ENCODE measurements at regions not wholly inside any gene's neighbourhood (a gene's known extent, or its start where the extent isn't known, plus 50 kb on each side); places are given as distances from the start of the nearest gene placed in this dataset.
"Not testable (repeated sequence)": the region's sequence is repeated elsewhere in the genome, so short reads cannot be mapped to it uniquely, and the experiment has no call there.

- Mint-ChIP-seq H3K27ac (no peak overlapping the region), H3K36me3 (peaks cover 16% of the 10 kb centered on the region), H3K4me3 (no peak overlapping the region), H3K4me1 (ENCODE audit: low read depth in 2 of 2) (no peaks in the 10 kb centered on the region), H3K27me3 (no peaks in the 10 kb centered on the region), H3K9me3 (peaks cover 20% of the 10 kb centered on the region)
- no peak for DNase-seq (ENCODE audit: low spot score)
- ATAC-seq, result no peak
These were observed 806.6 kb downstream of the NXPH1 start for GRCh38 chr7:9240001-9240400.

DNA sequence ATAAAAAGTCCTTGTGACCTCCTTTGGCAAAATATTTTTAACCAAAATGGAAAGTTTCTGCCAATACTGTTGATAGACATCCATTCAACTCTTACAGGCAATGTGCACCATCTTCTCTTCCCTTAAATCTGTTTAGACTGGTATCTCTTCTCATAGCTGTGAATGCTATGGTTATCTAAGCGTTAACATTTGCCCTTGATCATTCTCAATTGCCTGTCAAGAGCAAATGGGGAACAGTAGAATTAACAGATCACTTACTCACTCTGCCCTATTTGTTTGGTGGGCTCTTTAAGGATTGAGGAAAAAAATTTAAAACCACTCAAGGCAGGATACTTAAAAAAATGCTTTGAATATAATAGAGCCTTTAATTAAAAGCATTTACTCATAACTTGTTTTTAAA, 808.4 kb downstream of the NXPH1 start:
- Mint-ChIP-seq H3K27ac (no peak overlapping the region), H3K9me3 (peaks cover 16% of the 10 kb centered on the region), H3K4me3 (no peak overlapping the region), H3K36me3 (peaks cover 8% of the 10 kb centered on the region), H3K4me1 (ENCODE audit: low read depth in 2 of 2) (no peaks in the 10 kb centered on the region), H3K27me3 (no peaks in the 10 kb centered on the region)
- no peak for ATAC-seq
- no peak for DNase-seq (ENCODE audit: low spot score)

- Mint-ChIP-seq H3K4me1 (ENCODE audit: low read depth in 2 of 2) (no peaks in the 10 kb centered on the region), H3K27ac (no peak overlapping the region), H3K9me3 (peaks cover 17% of the 10 kb centered on the region), H3K4me3 (no peak overlapping the region), H3K27me3 (no peaks in the 10 kb centered on the region), H3K36me3 (peaks cover 8% of the 10 kb centered on the region)
- ATAC-seq (no peak), DNase-seq (ENCODE audit: low spot score) (no peak)
These were observed 809.2 kb downstream of the NXPH1 start for GRCh38 chr7:9242636-9243035.

- Mint-ChIP-seq H3K4me1 (ENCODE audit: low read depth in 2 of 2) (no peaks in the 10 kb centered on the region), H3K9me3 (peaks cover 36% of the 10 kb centered on the region), H3K36me3 (peaks cover 10% of the 10 kb centered on the region), H3K27me3 (no peaks in the 10 kb centered on the region), H3K27ac (no peak overlapping the region), H3K4me3 (no peak overlapping the region)
- no peak for ATAC-seq
- no peak for DNase-seq (ENCODE audit: low spot score)
These were observed 817.5 kb downstream of the NXPH1 start for GRCh38 chr7:9250876-9251275.

DNA sequence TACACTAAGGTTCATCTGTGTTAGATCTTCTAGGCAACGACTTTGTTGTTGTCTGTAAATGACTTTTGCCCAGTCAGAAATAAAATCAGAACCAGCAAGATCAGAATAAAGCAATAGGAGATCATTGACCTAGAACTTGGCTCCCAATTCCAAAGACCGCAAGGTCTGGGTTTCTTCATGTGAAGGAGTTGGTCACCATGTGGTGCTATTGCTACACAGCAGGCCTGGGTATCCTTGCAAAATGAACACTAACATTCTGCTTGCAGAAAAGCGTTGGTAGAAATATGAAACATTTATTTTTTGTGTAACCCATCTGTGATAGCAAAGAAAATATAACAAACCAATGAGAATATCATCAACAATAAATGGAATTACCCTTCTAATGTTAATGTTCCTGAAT, 831.0 kb downstream of the NXPH1 start:
- Mint-ChIP-seq H3K36me3 (peaks cover 13% of the 10 kb centered on the region), H3K9me3 (peaks cover 19% of the 10 kb centered on the region), H3K4me3 (no peak overlapping the region), H3K27me3 (no peaks in the 10 kb centered on the region), H3K4me1 (ENCODE audit: low read depth in 2 of 2) (no peaks in the 10 kb centered on the region), H3K27ac (no peak overlapping the region)
- no peak for DNase-seq (ENCODE audit: low spot score)
- no peak for ATAC-seq

- Mint-ChIP-seq H3K4me3 (no peak overlapping the region), H3K27ac (no peak overlapping the region), H3K9me3 (peaks cover 7% of the 10 kb centered on the region), H3K27me3 (no peaks in the 10 kb centered on the region), H3K36me3 (no peaks in the 10 kb centered on the region), H3K4me1 (ENCODE audit: low read depth in 2 of 2) (no peaks in the 10 kb centered on the region)
- no peak for ATAC-seq
- no peak for DNase-seq (ENCODE audit: low spot score)
These were observed 846.7 kb downstream of the NXPH1 start for GRCh38 chr7:9280088-9280487.

DNA sequence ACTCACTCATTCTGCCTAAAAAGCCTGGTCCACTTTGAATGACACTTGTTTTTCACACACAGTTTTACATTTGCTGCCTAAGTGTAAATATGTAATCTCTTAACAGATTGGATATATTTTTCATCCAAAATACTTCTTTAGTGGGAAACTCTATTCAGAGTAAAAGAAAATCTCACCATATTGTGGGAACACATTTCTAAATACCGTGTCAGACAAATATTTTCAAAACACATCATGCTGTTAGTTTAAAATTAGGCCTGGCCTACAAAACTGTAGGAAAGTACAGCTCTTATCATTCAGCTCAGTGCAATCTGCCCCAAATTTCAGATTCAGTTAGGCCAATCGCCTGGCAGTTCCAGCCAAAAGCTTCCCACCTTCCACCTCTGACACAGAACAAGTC, 849.8 kb downstream of the NXPH1 start:
- no peak overlapping the region for H3K27ac Mint-ChIP-seq
- no peak overlapping the region for H3K4me3 Mint-ChIP-seq
- ATAC-seq (no peak), DNase-seq (ENCODE audit: low spot score) (no peak)
- no peaks in the 10 kb centered on the region for H3K27me3 Mint-ChIP-seq
- peaks cover 13% of the 10 kb centered on the region for H3K9me3 Mint-ChIP-seq
- H3K4me1 Mint-ChIP-seq (ENCODE audit: low read depth in 2 of 2), result no peaks in the 10 kb centered on the region
- H3K36me3 Mint-ChIP-seq, result no peaks in the 10 kb centered on the region

- ATAC-seq (no peak), DNase-seq (ENCODE audit: low spot score) (no peak)
- Mint-ChIP-seq H3K27me3 (no peaks in the 10 kb centered on the region), H3K27ac (no peak overlapping the region), H3K4me3 (no peak overlapping the region), H3K36me3 (no peaks in the 10 kb centered on the region), H3K9me3 (peaks cover 3% of the 10 kb centered on the region), H3K4me1 (ENCODE audit: low read depth in 2 of 2) (no peaks in the 10 kb centered on the region)
These were observed 869.0 kb downstream of the NXPH1 start for GRCh38 chr7:9302436-9302835.

DNA sequence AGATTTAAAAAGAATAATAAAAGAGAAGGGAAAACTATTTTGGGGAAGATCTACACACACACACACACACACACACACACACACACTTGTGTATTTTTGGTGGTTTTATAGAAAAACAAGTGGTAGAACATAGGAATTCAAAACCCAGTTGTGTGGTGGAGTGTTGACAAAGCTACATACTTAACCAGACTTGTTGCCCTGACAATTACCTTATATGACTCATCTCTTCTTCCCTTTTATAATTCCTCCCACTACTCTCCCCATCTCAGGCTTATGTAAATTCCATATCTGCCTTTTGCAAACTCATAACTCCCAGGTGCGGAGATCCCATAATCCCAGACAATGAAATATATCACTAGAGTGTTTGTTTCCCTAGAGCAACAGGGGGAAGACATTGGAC, 873.7 kb downstream of the NXPH1 start:
- Mint-ChIP-seq H3K36me3 (no peaks in the 10 kb centered on the region), H3K9me3 (peaks cover 3% of the 10 kb centered on the region), H3K4me1 (ENCODE audit: low read depth in 2 of 2) (no peaks in the 10 kb centered on the region), H3K4me3 (no peak overlapping the region), H3K27me3 (no peaks in the 10 kb centered on the region), H3K27ac (no peak overlapping the region)
- ATAC-seq (no peak), DNase-seq (ENCODE audit: low spot score) (no peak)

DNA sequence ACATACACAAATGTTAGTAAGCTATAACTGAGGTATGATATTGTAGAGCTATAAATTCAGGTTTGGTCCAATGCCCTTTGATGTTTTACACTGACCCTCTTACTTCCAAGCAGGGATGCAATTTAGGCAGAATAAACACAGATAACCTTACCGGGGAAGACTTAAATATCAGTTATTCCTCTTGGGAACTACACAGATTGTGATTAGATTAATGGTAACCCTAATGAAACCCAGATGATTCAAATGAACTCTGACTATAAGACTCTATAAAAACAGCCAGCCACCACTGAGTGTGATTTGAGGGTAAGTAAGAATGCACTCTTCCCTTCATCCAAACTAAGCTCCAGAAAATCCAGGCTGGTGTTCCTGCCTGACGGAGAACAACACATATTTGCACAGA, 891.1 kb downstream of the NXPH1 start:
- peaks cover 12% of the 10 kb centered on the region for H3K36me3 Mint-ChIP-seq
- DNase-seq (ENCODE audit: low spot score) (no peak), ATAC-seq (no peak)
- no peak overlapping the region for H3K27ac Mint-ChIP-seq
- no peaks in the 10 kb centered on the region for H3K27me3 Mint-ChIP-seq
- no peaks in the 10 kb centered on the region for H3K4me1 Mint-ChIP-seq (ENCODE audit: low read depth in 2 of 2)
- no peak overlapping the region for H3K4me3 Mint-ChIP-seq
- peaks cover 17% of the 10 kb centered on the region for H3K9me3 Mint-ChIP-seq

- H3K4me1 Mint-ChIP-seq (ENCODE audit: low read depth in 2 of 2), result no peaks in the 10 kb centered on the region
- H3K36me3 Mint-ChIP-seq, result no peaks in the 10 kb centered on the region
- ATAC-seq (no peak), DNase-seq (ENCODE audit: low spot score) (no peak)
- no peak overlapping the region for H3K27ac Mint-ChIP-seq
- H3K27me3 Mint-ChIP-seq, result no peaks in the 10 kb centered on the region
- H3K9me3 Mint-ChIP-seq, result peaks cover 9% of the 10 kb centered on the region
- no peak overlapping the region for H3K4me3 Mint-ChIP-seq
These were observed 894.9 kb downstream of the NXPH1 start for GRCh38 chr7:9328296-9328695.

DNA sequence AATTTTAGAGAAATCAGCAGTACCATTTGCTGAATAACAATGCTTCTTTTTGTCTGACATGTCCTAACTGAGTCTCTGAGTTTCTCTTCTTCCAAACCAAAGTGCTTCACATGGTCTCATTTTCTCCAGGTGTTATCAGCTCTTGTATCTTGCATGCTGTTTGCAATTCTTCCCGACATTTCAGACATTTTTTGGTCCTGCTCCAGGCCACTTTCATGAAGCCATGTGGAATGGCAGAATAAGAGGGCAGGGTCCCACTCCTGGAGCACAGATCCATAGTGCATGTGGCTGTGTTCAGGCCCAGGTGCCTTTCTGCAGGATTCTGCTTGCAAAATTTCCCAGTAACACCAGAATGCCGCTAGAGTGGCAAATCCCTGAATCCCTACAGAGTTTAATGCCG, 916.2 kb downstream of the NXPH1 start:
- Mint-ChIP-seq H3K9me3 (peaks cover 18% of the 10 kb centered on the region), H3K27ac (no peak overlapping the region), H3K27me3 (no peaks in the 10 kb centered on the region), H3K4me1 (ENCODE audit: low read depth in 2 of 2) (no peaks in the 10 kb centered on the region), H3K36me3 (peaks cover 6% of the 10 kb centered on the region), H3K4me3 (no peak overlapping the region)
- no peak for ATAC-seq
- no peak for DNase-seq (ENCODE audit: low spot score)

DNA sequence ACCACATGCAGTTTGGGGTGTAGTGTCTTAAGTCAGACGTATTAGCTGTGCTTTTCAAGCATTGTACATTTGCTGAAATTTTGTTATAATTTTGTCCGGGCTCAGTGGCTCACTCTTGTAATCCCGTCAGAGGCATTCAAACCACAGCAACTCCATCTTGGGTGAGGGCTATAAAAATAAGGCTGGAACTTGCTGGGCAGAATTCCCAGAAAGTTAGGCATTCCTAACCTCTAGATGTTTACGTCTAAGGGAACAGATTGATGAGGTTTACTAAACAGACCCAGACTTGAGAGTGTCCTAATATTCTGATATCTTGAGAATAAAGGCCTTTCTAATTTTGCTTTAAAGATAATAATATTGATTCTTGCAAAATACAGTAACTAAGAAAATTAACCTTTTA, 957.8 kb downstream of the NXPH1 start:
- H3K9me3 Mint-ChIP-seq, result peaks cover 14% of the 10 kb centered on the region
- H3K27me3 Mint-ChIP-seq, result no peaks in the 10 kb centered on the region
- H3K36me3 Mint-ChIP-seq, result peaks cover 12% of the 10 kb centered on the region
- no peak overlapping the region for H3K27ac Mint-ChIP-seq
- no peaks in the 10 kb centered on the region for H3K4me1 Mint-ChIP-seq (ENCODE audit: low read depth in 2 of 2)
- ATAC-seq (no peak), DNase-seq (ENCODE audit: low spot score) (no peak)
- no peak overlapping the region for H3K4me3 Mint-ChIP-seq

DNA sequence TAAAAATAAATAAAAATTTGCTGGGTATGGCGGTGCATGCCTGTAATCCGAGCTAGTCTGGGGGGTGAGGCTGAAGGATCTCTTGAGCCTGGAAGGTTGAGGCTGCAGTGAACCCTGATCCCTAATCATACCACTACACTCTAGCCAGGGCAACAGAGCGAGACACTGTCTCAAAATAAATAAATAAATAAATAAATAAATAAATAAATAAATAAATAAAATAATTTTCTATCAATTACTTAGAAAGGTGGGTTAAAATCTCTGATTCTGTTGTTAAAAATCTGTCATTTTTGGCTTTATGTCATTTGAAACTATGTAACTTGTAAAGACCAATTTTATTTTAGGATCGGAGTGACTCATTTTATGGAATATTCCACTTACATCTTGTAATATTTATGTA, 958.6 kb downstream of the NXPH1 start:
- DNase-seq (ENCODE audit: low spot score) (no peak), ATAC-seq (no peak)
- H3K4me3 Mint-ChIP-seq, result no peak overlapping the region
- H3K36me3 Mint-ChIP-seq, result peaks cover 12% of the 10 kb centered on the region
- H3K4me1 Mint-ChIP-seq (ENCODE audit: low read depth in 2 of 2), result no peaks in the 10 kb centered on the region
- H3K27ac Mint-ChIP-seq, result no peak overlapping the region
- no peaks in the 10 kb centered on the region for H3K27me3 Mint-ChIP-seq
- H3K9me3 Mint-ChIP-seq, result peaks cover 10% of the 10 kb centered on the region

DNA sequence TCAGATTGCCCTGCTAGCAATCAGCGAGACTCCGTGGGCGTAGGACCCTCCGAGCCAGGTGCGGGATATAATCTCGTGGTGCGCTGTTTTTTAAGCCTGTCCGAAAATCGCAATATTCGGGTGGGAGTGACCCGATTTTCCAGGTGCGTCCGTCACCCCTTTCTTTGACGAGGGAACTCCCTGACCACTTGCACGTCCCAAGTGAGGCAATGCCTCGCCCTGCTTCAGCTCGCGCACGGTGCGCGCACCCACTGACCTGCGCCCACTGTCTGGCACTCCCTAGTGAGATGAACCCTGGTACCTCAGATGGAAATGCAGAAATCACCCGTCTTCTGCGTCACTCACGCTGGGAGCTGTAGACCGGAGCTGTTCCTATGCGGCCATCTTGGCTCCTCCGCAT, 971.0 kb downstream of the NXPH1 start:
- H3K9me3 Mint-ChIP-seq; H3K27me3 Mint-ChIP-seq; H3K36me3 Mint-ChIP-seq; ATAC-seq; H3K4me1 Mint-ChIP-seq (ENCODE audit: low read depth in 2 of 2); DNase-seq (ENCODE audit: low spot score); H3K4me3 Mint-ChIP-seq; H3K27ac Mint-ChIP-seq: not testable (repeated sequence)
